Vagina (tissue), 2 donors: ENCODE measurements at regions not wholly inside any gene's neighbourhood (a gene's known extent, or its start where the extent isn't known, plus 50 kb on each side); places are given as distances from the start of the nearest gene placed in this dataset.

Source experiments
- CTCF ChIP-seq, 3 experiments: fragments of 450-650 bp in 2 of 3; fragments of 200-600 bp in 1 of 3; sonication (generic) in 1 of 3; IDR thresholded peaks; one replicate each; pipeline ENCODE4 v1.5.1; 2017 to 2019; ENCODE audit warnings: antibody characterized with exemption in 3 of 3, mild to moderate bottlenecking in 2 of 3, moderate library complexity in 2 of 3
- POLR2A ChIP-seq, 2 donors: fragments of 450-650 bp; IDR thresholded peaks; one replicate each; pipeline ENCODE4 v1.6.1; 2017; ENCODE audit warnings: antibody characterized with exemption in 2 of 2, mild to moderate bottlenecking in 2 of 2, moderate library complexity in 2 of 2
- POLR2AphosphoS5 ChIP-seq, 2 donors: sonication (generic); formaldehyde crosslinking; IDR thresholded peaks; one replicate each; pipeline ENCODE4 v1.9.0; 2017; ENCODE audit warnings: antibody characterized with exemption in 2 of 2, mild to moderate bottlenecking in 2 of 2, low read depth in 1 of 2; ENCODE audit not compliant: insufficient read depth in 1 of 2

- TF ChIP-seq POLR2AphosphoS5 (IDR thresholded peaks at IDR 0.05; ENCODE audit: insufficient read depth in 1 of 2, low read depth in 1 of 2) (no peak), CTCF (IDR thresholded peaks at IDR 0.05) (no peak), POLR2A (IDR thresholded peaks at IDR 0.05) (no peak)
Observed at GRCh38 chr2:60612033-60612432, 58.6 kb upstream of the BCL11A start.
